CD14-positive monocyte (primary cell): ENCODE measurements at regions not wholly inside any gene's neighbourhood (a gene's known extent, or its start where the extent isn't known, plus 50 kb on each side); places are given as distances from the start of the nearest gene placed in this dataset.

Experiments used
- DNase-seq, 3 donors: peaks; one replicate each; pipeline ENCODE4 v3.0.0-alpha.2; 2011 to 2022
- H2AFZ ChIP-seq: 2 replicates; pipeline ENCODE4 v1.6.0; 2012; ENCODE audit warnings: mild to moderate bottlenecking, low read depth, low read length, inconsistent platforms; ENCODE audit not compliant: insufficient read depth, poor library complexity, severe bottlenecking
- H3K27ac ChIP-seq, 2 donors: 1 replicate in 1 of 2; 2 replicates in 1 of 2; pipeline ENCODE4 v1.5.1; 2012 to 2013; ENCODE audit warnings: low read length in 2 of 2, control low read depth in 1 of 2, inconsistent platforms in 1 of 2, low read depth in 1 of 2, mild to moderate bottlenecking in 1 of 2
- H3K27me3 ChIP-seq, 2 donors: one replicate each; pipeline versions ENCODE4 v1.6.0 to v1.6.1; 2011 to 2013; ENCODE audit warnings: low read length in 2 of 2; ENCODE audit not compliant: control insufficient read depth in 2 of 2, insufficient read depth in 2 of 2
- H3K36me3 ChIP-seq, 2 donors: replicated peaks in 1 of 2; 1 replicate in 1 of 2; 2 replicates in 1 of 2; pipeline versions ENCODE4 v1.5.1 to v1.6.1; 2012 to 2013; ENCODE audit warnings: low read length in 2 of 2, control low read depth in 1 of 2, inconsistent platforms in 1 of 2, mild to moderate bottlenecking in 1 of 2; ENCODE audit not compliant: insufficient read depth in 2 of 2, control insufficient read depth in 1 of 2
- H3K4me1 ChIP-seq, 2 donors: 1 replicate in 1 of 2; 2 replicates in 1 of 2; pipeline versions ENCODE4 v1.5.1 to v1.6.1; 2012 to 2013; ENCODE audit warnings: low read length in 2 of 2, control low read depth in 1 of 2, inconsistent platforms in 1 of 2, mild to moderate bottlenecking in 1 of 2, moderate library complexity in 1 of 2; ENCODE audit not compliant: insufficient read depth in 2 of 2, control insufficient read depth in 1 of 2
- H3K4me2 ChIP-seq: replicated peaks from 2 replicates; pipeline ENCODE3; 2012; ENCODE audit warnings: low read length, moderate library complexity, mild to moderate bottlenecking; ENCODE audit not compliant: poor library complexity, severe bottlenecking; ENCODE audit errors: extremely low read depth
- H3K4me3 ChIP-seq, 3 experiments: fragments of 200-600 bp in 1 of 3; sonication (generic) in 1 of 3; replicated peaks in 1 of 3; 1 replicate in 2 of 3; 2 replicates in 1 of 3; pipeline ENCODE4 v1.5.1; 2011 to 2013; ENCODE audit warnings: low read length in 3 of 3, mild to moderate bottlenecking in 3 of 3, control low read depth in 2 of 3, low read depth in 2 of 3, inconsistent platforms in 1 of 3, moderate library complexity in 1 of 3
- H3K79me2 ChIP-seq: 2 replicates; pipeline ENCODE4 v1.6.0; 2012; ENCODE audit warnings: mild to moderate bottlenecking, control low read depth, inconsistent platforms, low read length, moderate library complexity; ENCODE audit not compliant: insufficient read depth
- H3K9ac ChIP-seq: 2 replicates; pipeline ENCODE4 v1.6.0; 2017; ENCODE audit warnings: low read length, mild to moderate bottlenecking; ENCODE audit not compliant: insufficient read depth, poor library complexity, severe bottlenecking
- H3K9me3 ChIP-seq, 2 donors: replicated peaks in 1 of 2; 1 replicate in 1 of 2; 2 replicates in 1 of 2; pipeline versions ENCODE4 v1.5.1 to v1.6.1; 2012 to 2013; ENCODE audit warnings: low read length in 2 of 2, control low read depth in 1 of 2; ENCODE audit not compliant: control insufficient read depth in 1 of 2, insufficient read depth in 1 of 2
- H4K20me1 ChIP-seq: 2 replicates; pipeline ENCODE4 v1.6.0; 2012; ENCODE audit warnings: mild to moderate bottlenecking, low read length, control low read depth, moderate library complexity; ENCODE audit not compliant: insufficient read depth
- H3K27ac Mint-ChIP-seq, 7 donors: one replicate each; pipeline ENCODE4 v1.8.0; 2020; ENCODE audit warnings: mild to moderate bottlenecking in 7 of 7, mixed read lengths in 7 of 7, moderate library complexity in 6 of 7, inconsistent platforms in 2 of 7
- H3K27me3 Mint-ChIP-seq, 3 donors: one replicate each; pipeline ENCODE4 v1.8.0; 2021 to 2022; ENCODE audit warnings: low read depth in 3 of 3, mild to moderate bottlenecking in 3 of 3, mixed read lengths in 3 of 3, moderate library complexity in 3 of 3, inconsistent platforms in 1 of 3
- H3K36me3 Mint-ChIP-seq, 2 donors: one replicate each; pipeline ENCODE4 v1.8.0; 2020; ENCODE audit warnings: mixed read lengths in 2 of 2, inconsistent platforms in 1 of 2, mild to moderate bottlenecking in 1 of 2
- H3K4me1 Mint-ChIP-seq: one replicate; pipeline ENCODE4 v1.8.0; 2020; ENCODE audit warnings: mild to moderate bottlenecking, mixed read lengths
- H3K4me3 Mint-ChIP-seq, 2 donors: one replicate each; pipeline ENCODE4 v1.8.0; 2020; ENCODE audit warnings: mild to moderate bottlenecking in 2 of 2, mixed read lengths in 2 of 2, moderate library complexity in 1 of 2
- H3K9me3 Mint-ChIP-seq, 7 donors: one replicate each; pipeline ENCODE4 v1.8.0; 2020 to 2022; ENCODE audit warnings: mixed read lengths in 7 of 7, mild to moderate bottlenecking in 6 of 7, moderate library complexity in 6 of 7, inconsistent platforms in 2 of 7
- WGBS: methylation state at CpG from one replicate; pipeline ENCODE4 v1.1.5; 2013; ENCODE audit warnings: missing lambda C conversion rate; ENCODE audit not compliant: insufficient coverage; 5-methylcytosine and 5-hydroxymethylcytosine counted together
- intact Hi-C, 2 donors: fragments of 100-400 bp; cut with micrococcal nuclease; formaldehyde crosslinking; loops; one replicate each; pipeline versions ENCODE4 v1.15.0 to v1.15.1; 2023
- TF ChIP-seq, protein P1 (sequence below): fragments of 200-600 bp; IDR thresholded peaks from one replicate; pipeline ENCODE4 v1.8.0; 2022; ENCODE audit warnings: antibody characterized with exemption, mild to moderate bottlenecking

- TF ChIP-seq, protein P1, sequence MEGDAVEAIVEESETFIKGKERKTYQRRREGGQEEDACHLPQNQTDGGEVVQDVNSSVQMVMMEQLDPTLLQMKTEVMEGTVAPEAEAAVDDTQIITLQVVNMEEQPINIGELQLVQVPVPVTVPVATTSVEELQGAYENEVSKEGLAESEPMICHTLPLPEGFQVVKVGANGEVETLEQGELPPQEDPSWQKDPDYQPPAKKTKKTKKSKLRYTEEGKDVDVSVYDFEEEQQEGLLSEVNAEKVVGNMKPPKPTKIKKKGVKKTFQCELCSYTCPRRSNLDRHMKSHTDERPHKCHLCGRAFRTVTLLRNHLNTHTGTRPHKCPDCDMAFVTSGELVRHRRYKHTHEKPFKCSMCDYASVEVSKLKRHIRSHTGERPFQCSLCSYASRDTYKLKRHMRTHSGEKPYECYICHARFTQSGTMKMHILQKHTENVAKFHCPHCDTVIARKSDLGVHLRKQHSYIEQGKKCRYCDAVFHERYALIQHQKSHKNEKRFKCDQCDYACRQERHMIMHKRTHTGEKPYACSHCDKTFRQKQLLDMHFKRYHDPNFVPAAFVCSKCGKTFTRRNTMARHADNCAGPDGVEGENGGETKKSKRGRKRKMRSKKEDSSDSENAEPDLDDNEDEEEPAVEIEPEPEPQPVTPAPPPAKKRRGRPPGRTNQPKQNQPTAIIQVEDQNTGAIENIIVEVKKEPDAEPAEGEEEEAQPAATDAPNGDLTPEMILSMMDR, result no peak
- no peak overlapping the region for H3K27ac Mint-ChIP-seq
Observed at GRCh38 chr16:87178977-87179376, 138.2 kb downstream of the C16orf95 start.

GRCh38 chr16:87180069-87180468 lies 137.1 kb downstream of the C16orf95 start:
- no peaks in the 10 kb centered on the region for H3K27me3 ChIP-seq
- no peak overlapping the region for H3K4me3 ChIP-seq
- Mint-ChIP-seq H3K4me3 (no peak overlapping the region), H3K4me1 (no peaks in the 10 kb centered on the region), H3K36me3 (no peaks in the 10 kb centered on the region), H3K27me3 (peaks cover 10 to 17% (median 15%) of the 10 kb centered on the region in 3 donors), H3K27ac (no peak overlapping the region), H3K9me3 (peaks cover 0 to 2% (median 0%) of the 10 kb centered on the region in 7 donors)
- H3K4me2 ChIP-seq, result no peak overlapping the region
- TF ChIP-seq, protein P1, result no peak
- intact Hi-C loops, result no loop called here
- no peaks in the 10 kb centered on the region for H3K36me3 ChIP-seq
- 78% methylated on average over 4 of the region's 6 CpGs for WGBS
- no peaks in the 10 kb centered on the region for H3K4me1 ChIP-seq
- H3K9ac ChIP-seq, result no peak overlapping the region
- H3K79me2 ChIP-seq, result no peaks in the 10 kb centered on the region
- H3K27ac ChIP-seq, result no peak overlapping the region
- no peak overlapping the region for H2AFZ ChIP-seq
- H3K9me3 ChIP-seq, result no peaks in the 10 kb centered on the region
- H4K20me1 ChIP-seq, result no peaks in the 10 kb centered on the region
- DNase-seq, result no peak

More at GRCh38 chr16:87178977-87179376, 138.2 kb downstream of the C16orf95 start:
- Histone ChIP-seq H3K27me3 (no peaks in the 10 kb centered on the region), H3K9ac (no peak overlapping the region), H3K4me3 (no peak overlapping the region), H3K4me2 (no peak overlapping the region), H3K4me1 (no peaks in the 10 kb centered on the region), H3K36me3 (no peaks in the 10 kb centered on the region), H4K20me1 (no peaks in the 10 kb centered on the region), H3K27ac (no peak overlapping the region), H3K9me3 (no peaks in the 10 kb centered on the region), H2AFZ (no peak overlapping the region), H3K79me2 (no peaks in the 10 kb centered on the region)
- no peaks in the 10 kb centered on the region for H3K4me1 Mint-ChIP-seq
- intact Hi-C loops, result no loop called here
- H3K27me3 Mint-ChIP-seq, result peaks cover 10 to 16% (median 15%) of the 10 kb centered on the region in 3 donors
- no peak for DNase-seq
- under 1% methylated on average over 8 of the region's 9 CpGs for WGBS
- no peak overlapping the region for H3K4me3 Mint-ChIP-seq
- peaks cover 0 to 2% (median 0%) of the 10 kb centered on the region in 7 donors for H3K9me3 Mint-ChIP-seq
- no peaks in the 10 kb centered on the region for H3K36me3 Mint-ChIP-seq
